ENCODE measurements at regions not wholly inside any gene's neighbourhood (a gene's known extent, or its start where the extent isn't known, plus 50 kb on each side); places are given as distances from the start of the nearest gene placed in this dataset.

- no peak for DNase-seq (ENCODE audit: low read depth in 3 of 3)
Observed at GRCh38 chr5:4939042-4939781, 200.9 kb upstream of the ADAMTS16 start.

- no peak for DNase-seq (ENCODE audit: low read depth in 3 of 3)
Observed at GRCh38 chr5:4941161-4941560, 199.0 kb upstream of the ADAMTS16 start.

GRCh38 chr5:4941957-4942830 lies 197.9 kb upstream of the ADAMTS16 start:
- no peak for DNase-seq (ENCODE audit: low read depth in 3 of 3)

GRCh38 chr5:4942831-4943178 lies 197.3 kb upstream of the ADAMTS16 start:
- DNase-seq (ENCODE audit: low read depth in 3 of 3) = no peak

GRCh38 chr5:4945296-4945695 lies 194.8 kb upstream of the ADAMTS16 start:
- DNase-seq (ENCODE audit: low read depth in 3 of 3) = no peak

- DNase-seq (ENCODE audit: low read depth in 3 of 3) = no peak
Observed at GRCh38 chr5:4947106-4947505, 193.0 kb upstream of the ADAMTS16 start.

- DNase-seq (ENCODE audit: low read depth in 3 of 3) = no peak
Observed at GRCh38 chr5:4947893-4948536, 192.1 kb upstream of the ADAMTS16 start.

- DNase-seq (ENCODE audit: low read depth in 3 of 3) = no peak
Observed at GRCh38 chr5:4949108-4949507, 191.0 kb upstream of the ADAMTS16 start.

GRCh38 chr5:4953576-4953975 lies 186.6 kb upstream of the ADAMTS16 start:
- no peak for DNase-seq (ENCODE audit: low read depth in 3 of 3)

GRCh38 chr5:4954048-4954447 lies 186.1 kb upstream of the ADAMTS16 start:
- DNase-seq (ENCODE audit: low read depth in 3 of 3) = no peak

- DNase-seq (ENCODE audit: low read depth in 3 of 3) = no peak
Observed at GRCh38 chr5:4963265-4963664, 176.9 kb upstream of the ADAMTS16 start.

- DNase-seq (ENCODE audit: low read depth in 3 of 3) = no peak
Observed at GRCh38 chr5:4969351-4969750, 170.8 kb upstream of the ADAMTS16 start.

- no peak for DNase-seq (ENCODE audit: low read depth in 3 of 3)
Observed at GRCh38 chr5:4970171-4970570, 170.0 kb upstream of the ADAMTS16 start.

- DNase-seq (ENCODE audit: low read depth in 3 of 3) = no peak
Observed at GRCh38 chr5:4976902-4977301, 163.2 kb upstream of the ADAMTS16 start.

- DNase-seq (ENCODE audit: low read depth in 3 of 3) = no peak
Observed at GRCh38 chr5:4977416-4978110, 162.6 kb upstream of the ADAMTS16 start.

- DNase-seq (ENCODE audit: low read depth in 3 of 3) = no peak
Observed at GRCh38 chr5:4980201-4980600, 159.9 kb upstream of the ADAMTS16 start.

- DNase-seq (ENCODE audit: low read depth in 3 of 3) = no peak
Observed at GRCh38 chr5:4981608-4982007, 158.5 kb upstream of the ADAMTS16 start.

GRCh38 chr5:4983701-4984100 lies 156.4 kb upstream of the ADAMTS16 start:
- no peak for DNase-seq (ENCODE audit: low read depth in 3 of 3)

GRCh38 chr5:4984461-4984860 lies 155.7 kb upstream of the ADAMTS16 start:
- no peak for DNase-seq (ENCODE audit: low read depth in 3 of 3)

GRCh38 chr5:4987431-4987830 lies 152.7 kb upstream of the ADAMTS16 start:
- no peak for DNase-seq (ENCODE audit: low read depth in 3 of 3)

GRCh38 chr5:4989118-4989517 lies 151.0 kb upstream of the ADAMTS16 start:
- no peak for DNase-seq (ENCODE audit: low read depth in 3 of 3)

- no peak for DNase-seq (ENCODE audit: low read depth in 3 of 3)
Observed at GRCh38 chr5:4990017-4990416, 150.1 kb upstream of the ADAMTS16 start.

All from stimulated activated CD4-positive, alpha-beta T cell treated with anti-CD3 and anti-CD28 coated beads, TNF-alpha, amount 100 ng/mL, for 4 hours (primary cell).